ENCODE measurements at regions not wholly inside any gene's neighbourhood (a gene's known extent, or its start where the extent isn't known, plus 50 kb on each side); places are given as distances from the start of the nearest gene placed in this dataset.

GRCh38 chr14:47826809-47827208, 151.4 kb upstream of the MDGA2 start:
- ATAC-seq (no peak), DNase-seq (ENCODE audit: low read depth, low spot score) (no peak)
- Histone ChIP-seq H3K4me3 (replicated peaks in 1 of 2; ENCODE audit: low read depth in 1 of 2, low read length in 2 of 2) (no peak overlapping the region), H3K4me2 (ENCODE audit: low read length) (no peak overlapping the region), H3K9me2 (ENCODE audit: insufficient read depth) (no peaks in the 10 kb centered on the region), H2AFZ (ENCODE audit: low read depth, low read length, poor library complexity, severe bottlenecking) (no peak overlapping the region), H3K36me3 (ENCODE audit: control insufficient read depth in 1 of 2, insufficient read depth in 2 of 2, low read length in 2 of 2) (no peaks in the 10 kb centered on the region), H3K9me3 (ENCODE audit: control insufficient read depth in 1 of 2, insufficient read depth in 1 of 2, low read depth in 1 of 2, low read length in 2 of 2) (no peaks in the 10 kb centered on the region), H3K27me3 (ENCODE audit: insufficient read depth, low read length) (no peaks in the 10 kb centered on the region), H3K79me2 (ENCODE audit: insufficient read depth, low read length) (no peaks in the 10 kb centered on the region), H3K27ac (ENCODE audit: low read depth, low read length) (no peak overlapping the region), H3K9ac (ENCODE audit: low read length) (no peak overlapping the region), H3K4me1 (ENCODE audit: control insufficient read depth in 1 of 2, insufficient read depth in 2 of 2, low read length in 2 of 2) (no peaks in the 10 kb centered on the region), H4K20me1 (ENCODE audit: insufficient read depth) (no peaks in the 10 kb centered on the region)
- RAD21 ChIA-PET (ENCODE audit: low non-redundant PET in 1 of 2, low total read pairs in 2 of 2, uncharacterized antibody in 2 of 2, unreplicated experiment in 2 of 2): interaction anchor here in 1 of 2 experiments (0.6 kb wide), 1 partner anchor 165 kb away, joined by 5 read pairs; no protein-coding TSS in a partner anchor
- CTCF ChIA-PET: no interaction called here
- POLR2A ChIA-PET: interaction anchor here (0.6 kb wide), 1 partner anchor 1150 kb away, joined by 3 read pairs; no protein-coding TSS in a partner anchor
- TF ChIP-seq SIN3A (IDR thresholded peaks at IDR 0.05; ENCODE audit: low read depth) (no peak), SRF (IDR thresholded peaks at IDR 0.05; ENCODE audit: low read depth) (no peak), CBX3 (IDR thresholded peaks at IDR 0.05; ENCODE audit: low read depth) (no peak), JUND (IDR thresholded peaks at IDR 0.05) (no peak), EGR1 (IDR thresholded peaks at IDR 0.05; ENCODE audit: low read depth) (no peak), ZFX (IDR thresholded peaks at IDR 0.05) (no peak), RAD21 (IDR thresholded peaks at IDR 0.05; ENCODE audit: low read depth) (no peak), FOSL1 (IDR thresholded peaks at IDR 0.05; ENCODE audit: low read depth) (no peak), YY1 (IDR thresholded peaks at IDR 0.05; ENCODE audit: extremely low read depth, insufficient replicate concordance, low read depth, low read length) (no peak), CEBPB (IDR thresholded peaks at IDR 0.05; ENCODE audit: low read depth) (no peak), TCF7L2 (IDR thresholded peaks at IDR 0.05; ENCODE audit: borderline replicate concordance, extremely low read depth, insufficient read depth, insufficient read length) (no peak), POLR2A (IDR thresholded peaks at IDR 0.05; ENCODE audit: borderline replicate concordance, extremely low read depth, insufficient read depth, insufficient read length) (no peak)
- TF ChIP-seq, protein P1, sequence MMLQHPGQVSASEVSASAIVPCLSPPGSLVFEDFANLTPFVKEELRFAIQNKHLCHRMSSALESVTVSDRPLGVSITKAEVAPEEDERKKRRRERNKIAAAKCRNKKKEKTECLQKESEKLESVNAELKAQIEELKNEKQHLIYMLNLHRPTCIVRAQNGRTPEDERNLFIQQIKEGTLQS (IDR thresholded peaks at IDR 0.05): no peak
- TF ChIP-seq, protein P2, sequence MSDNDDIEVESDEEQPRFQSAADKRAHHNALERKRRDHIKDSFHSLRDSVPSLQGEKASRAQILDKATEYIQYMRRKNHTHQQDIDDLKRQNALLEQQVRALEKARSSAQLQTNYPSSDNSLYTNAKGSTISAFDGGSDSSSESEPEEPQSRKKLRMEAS (IDR thresholded peaks at IDR 0.05): no peak
- TF ChIP-seq, protein P3, sequence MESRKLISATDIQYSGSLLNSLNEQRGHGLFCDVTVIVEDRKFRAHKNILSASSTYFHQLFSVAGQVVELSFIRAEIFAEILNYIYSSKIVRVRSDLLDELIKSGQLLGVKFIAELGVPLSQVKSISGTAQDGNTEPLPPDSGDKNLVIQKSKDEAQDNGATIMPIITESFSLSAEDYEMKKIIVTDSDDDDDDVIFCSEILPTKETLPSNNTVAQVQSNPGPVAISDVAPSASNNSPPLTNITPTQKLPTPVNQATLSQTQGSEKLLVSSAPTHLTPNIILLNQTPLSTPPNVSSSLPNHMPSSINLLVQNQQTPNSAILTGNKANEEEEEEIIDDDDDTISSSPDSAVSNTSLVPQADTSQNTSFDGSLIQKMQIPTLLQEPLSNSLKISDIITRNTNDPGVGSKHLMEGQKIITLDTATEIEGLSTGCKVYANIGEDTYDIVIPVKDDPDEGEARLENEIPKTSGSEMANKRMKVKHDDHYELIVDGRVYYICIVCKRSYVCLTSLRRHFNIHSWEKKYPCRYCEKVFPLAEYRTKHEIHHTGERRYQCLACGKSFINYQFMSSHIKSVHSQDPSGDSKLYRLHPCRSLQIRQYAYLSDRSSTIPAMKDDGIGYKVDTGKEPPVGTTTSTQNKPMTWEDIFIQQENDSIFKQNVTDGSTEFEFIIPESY (IDR thresholded peaks at IDR 0.05; ENCODE audit: extremely low read depth, insufficient replicate concordance, low read length): no peak
- no TSS peak for BruUV-seq (replicated peaks)
- intact Hi-C loops (cut with micrococcal nuclease): no loop called here
